ENCODE measurements at regions not wholly inside any gene's neighbourhood (a gene's known extent, or its start where the extent isn't known, plus 50 kb on each side); places are given as distances from the start of the nearest gene placed in this dataset.

- no peaks in the 10 kb centered on the region for H3K27me3 Mint-ChIP-seq (ENCODE audit: low read depth)
- peaks cover 3% of the 10 kb centered on the region for H3K36me3 Mint-ChIP-seq (ENCODE audit: low read depth)
- peak overlapping the region in 1 of 3 experiments; percentile 7 for H3K27ac Mint-ChIP-seq
- H3K9me3 Mint-ChIP-seq: no peaks in the 10 kb centered on the region
- peaks cover 18% of the 10 kb centered on the region for H3K4me1 Mint-ChIP-seq
- H3K4me3 Mint-ChIP-seq: no peak overlapping the region
- no peak for TF ChIP-seq CTCF (IDR thresholded peaks at IDR 0.05; ENCODE audit: unreplicated experiment in 3 of 3)
Measured at GRCh38 chr7:15782656-15783055, 96.2 kb upstream of the MEOX2 start.

- Mint-ChIP-seq H3K9me3 (no peaks in the 10 kb centered on the region), H3K36me3 (ENCODE audit: low read depth) (peaks cover 3% of the 10 kb centered on the region), H3K27ac (peak overlapping the region in 1 of 3 experiments; percentile 34)
Measured at GRCh38 chr7:15781944-15782343, 95.5 kb upstream of the MEOX2 start.

GRCh38 chr7:15780271-15780670 lies 93.8 kb upstream of the MEOX2 start:
- Mint-ChIP-seq H3K27me3 (ENCODE audit: low read depth) (no peaks in the 10 kb centered on the region), H3K36me3 (ENCODE audit: low read depth) (peaks cover 3% of the 10 kb centered on the region), H3K4me3 (no peak overlapping the region), H3K9me3 (no peaks in the 10 kb centered on the region), H3K4me1 (peaks cover 23% of the 10 kb centered on the region), H3K27ac (peak overlapping the region in 1 of 3 experiments; percentile 65)
- TF ChIP-seq CTCF (IDR thresholded peaks at IDR 0.05; ENCODE audit: unreplicated experiment in 3 of 3): no peak

More at GRCh38 chr7:15781944-15782343, 95.5 kb upstream of the MEOX2 start:
- H3K4me1 Mint-ChIP-seq: peaks cover 23% of the 10 kb centered on the region
- H3K4me3 Mint-ChIP-seq: no peak overlapping the region
- no peaks in the 10 kb centered on the region for H3K27me3 Mint-ChIP-seq (ENCODE audit: low read depth)
- no peak for TF ChIP-seq CTCF (IDR thresholded peaks at IDR 0.05; ENCODE audit: unreplicated experiment in 3 of 3)

GRCh38 chr7:15778191-15778590 lies 91.7 kb upstream of the MEOX2 start:
- Mint-ChIP-seq H3K36me3 (ENCODE audit: low read depth) (peaks cover 3% of the 10 kb centered on the region), H3K4me1 (peaks cover 14% of the 10 kb centered on the region)

GRCh38 chr7:15765753-15766152 lies 79.3 kb upstream of the MEOX2 start:
- H3K27ac Mint-ChIP-seq: no peak overlapping the region
- peaks cover 7% of the 10 kb centered on the region for H3K9me3 Mint-ChIP-seq
- H3K36me3 Mint-ChIP-seq (ENCODE audit: low read depth): peaks cover 4% of the 10 kb centered on the region
- no peak for TF ChIP-seq CTCF (IDR thresholded peaks at IDR 0.05; ENCODE audit: unreplicated experiment in 3 of 3)
- H3K4me3 Mint-ChIP-seq: no peak overlapping the region
- H3K27me3 Mint-ChIP-seq (ENCODE audit: low read depth): no peaks in the 10 kb centered on the region
- H3K4me1 Mint-ChIP-seq: peaks cover 16% of the 10 kb centered on the region

More at GRCh38 chr7:15778191-15778590, 91.7 kb upstream of the MEOX2 start:
- TF ChIP-seq CTCF (IDR thresholded peaks at IDR 0.05; ENCODE audit: unreplicated experiment in 3 of 3): no peak
- H3K27ac Mint-ChIP-seq: peak overlapping the region in 1 of 3 experiments; percentile 9
- H3K4me3 Mint-ChIP-seq: no peak overlapping the region
- H3K9me3 Mint-ChIP-seq: no peaks in the 10 kb centered on the region
- H3K27me3 Mint-ChIP-seq (ENCODE audit: low read depth): no peaks in the 10 kb centered on the region

GRCh38 chr7:15764851-15765382 lies 78.4 kb upstream of the MEOX2 start:
- H3K4me1 Mint-ChIP-seq: peaks cover 16% of the 10 kb centered on the region
- no peak for TF ChIP-seq CTCF (IDR thresholded peaks at IDR 0.05; ENCODE audit: unreplicated experiment in 3 of 3)
- H3K9me3 Mint-ChIP-seq: peaks cover 3% of the 10 kb centered on the region
- H3K27ac Mint-ChIP-seq: peak overlapping the region in 1 of 3 experiments; percentile 3
- no peaks in the 10 kb centered on the region for H3K27me3 Mint-ChIP-seq (ENCODE audit: low read depth)
- no peak overlapping the region for H3K4me3 Mint-ChIP-seq
- H3K36me3 Mint-ChIP-seq (ENCODE audit: low read depth): peaks cover 4% of the 10 kb centered on the region

All from nephron (organoid).